HG03097 (cell line): ENCODE measurements at regions not wholly inside any gene's neighbourhood (a gene's known extent, or its start where the extent isn't known, plus 50 kb on each side); places are given as distances from the start of the nearest gene placed in this dataset.

Source experiments
- ATAC-seq: cut with Tn5 transposase; IDR thresholded peaks from one replicate; pipeline ENCODE4 v1.9.1; 2021; ENCODE audit not compliant: unreplicated experiment, low FRiP score

- no peak for ATAC-seq
Observed at GRCh38 chr22:25365491-25366261, 146.2 kb downstream of the CRYBB2 start.

- no peak for ATAC-seq
Observed at GRCh38 chr22:25366408-25366807, 147.0 kb downstream of the CRYBB2 start.

GRCh38 chr22:25366876-25367466, 147.5 kb downstream of the CRYBB2 start:
- no peak for ATAC-seq

GRCh38 chr22:25367756-25368155, 148.3 kb downstream of the CRYBB2 start:
- no peak for ATAC-seq

GRCh38 chr22:25368271-25368670, 148.8 kb downstream of the CRYBB2 start:
- ATAC-seq, result no peak

- ATAC-seq, result no peak
Observed at GRCh38 chr22:25369041-25369440, 149.6 kb downstream of the CRYBB2 start.

GRCh38 chr22:25370322-25370721, 150.9 kb downstream of the CRYBB2 start:
- ATAC-seq, result no peak

- ATAC-seq, result no peak
Observed at GRCh38 chr22:25372000-25372595, 152.7 kb downstream of the CRYBB2 start.

- no peak for ATAC-seq
Observed at GRCh38 chr22:25373961-25374360, 154.5 kb downstream of the CRYBB2 start.

- no peak for ATAC-seq
Observed at GRCh38 chr22:25374869-25375268, 155.4 kb downstream of the CRYBB2 start.

GRCh38 chr22:25375683-25376082, 156.2 kb downstream of the CRYBB2 start:
- ATAC-seq, result no peak

GRCh38 chr22:25377699-25378098, 158.3 kb downstream of the CRYBB2 start:
- no peak for ATAC-seq

GRCh38 chr22:25380122-25380747, 160.8 kb downstream of the CRYBB2 start:
- no peak for ATAC-seq

GRCh38 chr22:25382762-25383161, 163.3 kb downstream of the CRYBB2 start:
- ATAC-seq, result no peak

GRCh38 chr22:25383278-25383820, 163.9 kb downstream of the CRYBB2 start:
- ATAC-seq, result no peak

GRCh38 chr22:25383892-25384291, 164.5 kb downstream of the CRYBB2 start:
- no peak for ATAC-seq

- no peak for ATAC-seq
Observed at GRCh38 chr22:25386538-25386884, 167.1 kb downstream of the CRYBB2 start.

- ATAC-seq, result no peak
Observed at GRCh38 chr22:25388415-25388814, 169.0 kb downstream of the CRYBB2 start.

GRCh38 chr22:25388866-25389540, 169.6 kb downstream of the CRYBB2 start:
- ATAC-seq, result no peak

GRCh38 chr22:25389541-25389919, 170.1 kb downstream of the CRYBB2 start:
- ATAC-seq, result no peak
